GM21528 (cell line): ENCODE measurements at regions not wholly inside any gene's neighbourhood (a gene's known extent, or its start where the extent isn't known, plus 50 kb on each side); places are given as distances from the start of the nearest gene placed in this dataset.
A peak's percentile ranks its signal among the peaks of the same experiment; 100 is the strongest.
"Not testable (repeated sequence)": the region's sequence is repeated elsewhere in the genome, so short reads cannot be mapped to it uniquely, and the experiment has no call there.

Experiments
- ATAC-seq: cut with Tn5 transposase; IDR thresholded peaks from one replicate; pipeline ENCODE4 v1.9.1; 2021; ENCODE audit warnings: mild to moderate bottlenecking, moderate library complexity; ENCODE audit not compliant: unreplicated experiment, low FRiP score

DNA sequence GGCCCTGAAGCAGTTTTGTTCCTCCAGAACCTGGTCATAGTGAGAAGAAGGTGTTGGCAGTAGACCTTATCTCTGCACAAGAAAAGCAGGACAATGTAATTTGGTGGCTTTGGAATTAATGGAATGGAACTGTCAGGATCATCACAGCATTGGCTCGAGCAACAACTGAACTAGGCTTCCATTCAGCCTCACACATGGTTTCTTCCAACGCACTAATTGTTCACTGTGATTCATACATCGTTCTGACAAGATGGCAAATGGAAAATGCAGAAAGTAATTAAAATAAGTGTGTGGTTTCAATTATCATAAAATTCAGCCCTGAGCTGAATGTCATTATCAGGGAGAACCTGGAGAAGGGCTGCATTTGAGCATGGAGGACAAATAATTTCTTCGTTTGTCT, 80.6 kb downstream of the MFSD1 start:
- no peak for ATAC-seq

DNA sequence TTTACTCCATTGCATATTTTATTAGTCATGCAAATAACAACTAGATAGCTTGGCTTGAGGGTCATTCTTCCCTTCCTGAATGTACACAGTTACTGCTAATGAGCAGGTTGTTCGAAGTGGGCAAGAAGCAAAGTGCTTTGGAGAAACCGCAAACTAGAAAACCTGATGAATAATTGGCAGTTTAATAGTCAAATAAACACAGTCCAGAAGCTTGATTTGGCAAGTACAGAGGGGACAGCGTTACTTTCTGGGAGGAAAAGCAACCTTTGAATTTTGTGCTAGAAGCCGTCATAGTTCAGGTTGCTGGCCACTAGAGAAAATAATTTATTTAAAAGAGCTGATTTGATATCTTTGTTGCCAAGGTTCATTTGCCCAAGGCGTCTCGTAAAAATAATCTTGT, 94.9 kb downstream of the MFSD1 start:
- ATAC-seq = no peak

DNA sequence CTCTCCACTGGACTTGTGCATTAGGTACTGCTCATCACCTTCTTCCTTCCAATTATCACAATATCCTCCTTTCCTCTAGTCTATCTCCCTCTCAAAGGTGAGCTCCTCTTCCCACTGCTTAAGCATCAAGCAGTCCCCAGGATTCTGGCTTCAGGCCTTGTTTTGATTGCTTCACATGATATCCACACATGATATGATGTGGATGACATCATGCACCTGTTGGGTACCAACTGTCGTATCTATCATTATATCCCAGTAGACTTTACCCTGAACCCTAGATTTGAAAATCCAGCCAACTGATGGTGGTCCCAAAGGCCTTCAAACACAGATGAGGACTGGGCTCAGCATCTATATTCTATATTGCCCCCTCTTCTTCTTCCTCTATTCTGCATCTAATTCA, 104.9 kb downstream of the MFSD1 start:
- ATAC-seq = no peak

DNA sequence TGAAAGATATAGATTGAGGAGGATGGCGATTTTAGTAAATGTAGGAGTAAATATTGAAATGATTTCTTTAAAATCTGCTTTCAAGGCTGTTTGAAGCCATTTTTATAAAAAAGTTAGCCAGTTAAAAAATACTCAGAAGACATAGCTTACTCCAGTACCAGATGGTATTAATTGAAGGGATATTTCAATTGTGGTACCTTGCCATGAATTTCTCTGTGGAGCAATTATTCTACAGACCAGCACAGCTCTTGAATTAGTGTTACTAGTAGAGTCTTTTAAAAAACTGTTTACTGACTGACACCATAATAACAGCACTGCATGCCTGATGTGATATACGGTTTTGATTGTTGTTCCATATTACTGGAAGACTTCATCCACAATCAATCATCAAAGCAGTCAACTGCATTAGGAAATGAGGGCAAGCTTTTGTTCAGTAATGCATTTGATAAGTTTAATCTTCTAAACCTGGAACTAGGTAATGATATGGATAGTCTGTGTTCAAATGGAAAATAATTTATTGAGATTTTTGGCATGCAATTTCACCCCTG, 106.4 kb downstream of the MFSD1 start:
- ATAC-seq = no peak

DNA sequence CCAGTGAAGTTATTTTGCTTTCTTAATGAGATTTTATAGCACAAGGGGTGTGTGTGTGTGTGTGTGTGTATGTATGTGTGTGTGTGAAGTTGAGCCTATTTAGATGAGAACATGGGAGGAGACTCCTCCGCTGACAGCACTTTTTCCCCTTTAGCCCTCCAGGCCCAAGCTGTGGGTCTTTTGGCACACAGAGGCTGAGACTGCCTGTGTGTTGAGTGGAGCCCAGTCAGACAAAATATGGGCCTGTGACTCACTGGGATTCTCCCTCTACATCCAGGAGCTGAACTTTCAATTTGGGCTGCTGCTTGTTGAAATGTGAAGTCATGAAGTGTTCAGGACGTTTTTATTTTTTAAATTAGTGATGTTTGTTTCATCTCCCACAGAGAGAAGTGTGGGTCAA, 108.0 kb downstream of the MFSD1 start:
- no peak for ATAC-seq

DNA sequence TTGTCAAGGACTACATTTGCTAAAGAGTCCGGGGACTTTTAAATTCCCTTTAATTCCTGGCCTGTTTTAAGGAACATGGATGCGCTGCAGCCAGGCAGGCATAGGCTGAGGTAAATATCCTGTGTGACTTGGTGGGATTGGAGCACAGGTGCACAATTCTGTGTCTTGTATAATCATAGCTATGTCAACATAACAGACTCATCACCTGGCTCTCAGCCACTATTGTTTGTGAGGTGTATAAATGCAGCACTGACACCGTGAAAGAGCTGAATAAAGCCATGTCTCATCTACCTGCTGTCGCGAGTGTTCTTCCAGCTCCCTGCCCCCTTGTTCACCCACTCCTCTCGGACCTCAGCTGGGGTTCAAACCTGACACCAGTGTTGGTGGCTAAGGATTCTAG, 109.7 kb downstream of the MFSD1 start:
- ATAC-seq = no peak

DNA sequence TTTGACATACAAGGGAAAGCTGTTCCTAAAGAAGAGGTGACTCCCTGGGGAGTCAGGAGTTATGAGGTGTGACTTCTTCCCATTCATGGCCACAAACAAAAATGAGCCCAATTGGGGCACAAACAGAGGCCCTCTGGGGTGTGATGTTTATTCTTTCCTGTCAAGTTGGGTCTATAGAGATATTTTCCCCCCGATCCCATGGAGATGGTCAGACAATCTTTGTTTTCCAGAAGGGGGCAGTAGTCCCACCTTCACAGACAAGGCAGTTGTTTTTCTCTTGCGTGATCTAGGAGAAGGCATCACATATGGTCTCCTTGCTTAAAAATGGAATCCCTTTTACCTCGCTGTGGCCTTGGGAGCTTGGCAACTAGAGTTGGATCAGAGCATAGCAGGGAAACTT, 110.3 kb downstream of the MFSD1 start:
- no peak for ATAC-seq

DNA sequence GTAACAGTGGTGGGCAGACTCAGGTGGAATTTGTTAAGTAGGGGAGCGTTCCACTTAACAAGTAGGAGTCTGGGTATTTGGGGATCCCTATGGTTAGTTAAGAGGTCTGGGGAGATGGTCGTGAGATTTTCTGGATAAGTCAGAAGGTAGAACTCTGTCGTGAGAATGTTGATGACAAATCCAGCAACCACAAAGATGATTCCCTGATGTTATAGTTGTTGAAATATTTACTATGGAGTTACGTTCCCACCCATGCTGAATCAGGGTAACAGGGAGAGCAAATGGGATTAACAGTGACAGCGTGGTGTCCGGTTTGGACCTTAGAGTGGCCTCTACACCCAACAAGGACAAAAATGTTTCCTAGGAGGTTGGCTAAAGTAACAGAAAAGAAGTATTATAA, 110.8 kb downstream of the MFSD1 start:
- no peak for ATAC-seq

DNA sequence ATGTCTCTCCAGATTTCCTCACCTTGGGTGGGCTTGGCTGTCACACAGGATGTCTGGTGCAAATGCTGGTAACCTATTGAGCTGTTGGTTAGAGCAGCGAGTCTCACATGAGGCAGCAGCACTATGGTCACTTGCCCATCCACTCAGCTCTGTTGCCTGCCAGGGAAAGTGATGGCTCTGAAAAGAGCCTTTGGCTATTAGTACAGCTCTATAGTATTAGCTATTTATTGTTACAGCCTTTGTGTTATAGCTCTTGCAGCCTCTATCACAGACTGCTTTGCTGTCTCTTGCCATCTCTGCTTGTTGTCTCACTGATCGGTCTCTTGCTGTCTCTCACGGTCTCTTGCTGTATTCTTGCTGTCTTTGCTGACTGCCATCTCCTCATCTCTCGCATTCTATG, 114.3 kb downstream of the MFSD1 start:
- no peak for ATAC-seq

DNA sequence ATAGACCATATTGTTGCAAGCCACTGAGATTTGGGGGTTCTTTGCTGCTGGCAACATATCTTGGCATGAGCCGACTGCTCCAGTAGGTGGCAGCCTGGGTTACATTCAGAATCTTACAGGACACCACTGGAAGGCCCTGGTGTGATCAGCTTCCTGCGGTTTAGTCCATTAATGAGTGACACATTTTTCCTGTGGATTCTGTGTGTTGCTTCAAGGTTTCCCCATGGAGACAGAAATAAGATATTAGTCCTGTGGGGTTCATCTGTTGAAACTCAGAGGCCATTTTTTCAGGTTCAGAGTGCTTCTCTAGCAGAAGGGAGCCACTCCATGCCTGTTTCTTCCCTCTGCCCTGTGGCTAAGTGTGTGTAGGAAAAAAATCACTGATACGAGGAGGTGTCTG, 116.2 kb downstream of the MFSD1 start:
- peak; percentile 85 for ATAC-seq

DNA sequence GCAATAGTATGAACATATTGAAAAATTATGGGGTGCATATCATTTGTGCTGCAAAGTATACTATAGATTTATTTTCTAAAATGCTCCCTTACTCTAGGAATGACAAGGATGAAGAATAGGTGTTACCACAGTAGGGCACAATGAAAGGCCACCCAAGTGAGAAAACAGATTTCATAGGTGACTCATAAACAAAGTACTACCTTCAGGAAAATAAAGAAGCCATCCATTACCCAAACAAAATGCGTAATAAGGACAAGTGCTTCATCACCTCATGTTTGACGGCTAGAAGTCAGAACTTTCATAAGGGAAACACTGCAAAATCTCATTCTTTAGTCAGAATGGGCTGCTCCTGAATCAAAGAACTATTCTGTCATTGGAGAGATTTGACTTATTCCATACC, 116.6 kb downstream of the MFSD1 start:
- no peak for ATAC-seq

DNA sequence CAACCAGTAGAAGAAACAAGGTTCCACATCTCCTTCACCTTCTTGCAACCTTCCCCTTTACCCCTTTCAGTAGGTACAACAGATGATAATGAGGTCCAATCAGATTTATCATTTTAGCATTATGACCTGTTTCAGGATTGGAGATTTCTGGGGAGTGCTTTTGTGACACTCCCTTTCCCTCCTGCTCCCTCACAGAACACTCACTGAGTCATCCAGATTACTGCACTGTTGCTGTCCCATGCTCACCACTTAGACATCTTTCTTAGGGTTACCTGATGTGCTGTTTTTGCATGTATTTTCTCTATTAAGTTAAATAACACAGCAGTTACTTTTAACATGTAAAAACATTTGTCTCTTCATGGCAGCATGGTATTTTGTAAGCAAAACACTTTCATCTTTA, 118.5 kb downstream of the MFSD1 start:
- ATAC-seq = no peak

DNA sequence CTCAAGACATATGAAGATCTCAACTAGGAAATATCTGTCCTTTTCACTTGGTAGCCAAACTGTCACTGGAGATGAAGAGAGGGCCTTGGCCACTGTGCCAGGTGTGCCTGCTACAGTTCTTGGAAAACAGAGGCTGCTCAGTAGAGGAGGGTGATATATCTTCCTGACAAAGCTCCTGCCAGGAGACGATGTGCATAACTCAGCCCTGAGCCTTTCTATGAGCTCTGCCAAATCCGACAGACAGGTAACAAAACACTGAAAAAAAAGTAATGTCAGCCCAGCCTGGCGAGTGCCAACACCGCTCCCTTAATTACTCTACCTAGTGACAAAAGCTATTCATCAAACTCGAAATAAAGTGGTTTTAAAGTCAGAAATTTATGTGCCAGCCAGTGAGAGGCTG, 123.2 kb downstream of the MFSD1 start:
- ATAC-seq = no peak

DNA sequence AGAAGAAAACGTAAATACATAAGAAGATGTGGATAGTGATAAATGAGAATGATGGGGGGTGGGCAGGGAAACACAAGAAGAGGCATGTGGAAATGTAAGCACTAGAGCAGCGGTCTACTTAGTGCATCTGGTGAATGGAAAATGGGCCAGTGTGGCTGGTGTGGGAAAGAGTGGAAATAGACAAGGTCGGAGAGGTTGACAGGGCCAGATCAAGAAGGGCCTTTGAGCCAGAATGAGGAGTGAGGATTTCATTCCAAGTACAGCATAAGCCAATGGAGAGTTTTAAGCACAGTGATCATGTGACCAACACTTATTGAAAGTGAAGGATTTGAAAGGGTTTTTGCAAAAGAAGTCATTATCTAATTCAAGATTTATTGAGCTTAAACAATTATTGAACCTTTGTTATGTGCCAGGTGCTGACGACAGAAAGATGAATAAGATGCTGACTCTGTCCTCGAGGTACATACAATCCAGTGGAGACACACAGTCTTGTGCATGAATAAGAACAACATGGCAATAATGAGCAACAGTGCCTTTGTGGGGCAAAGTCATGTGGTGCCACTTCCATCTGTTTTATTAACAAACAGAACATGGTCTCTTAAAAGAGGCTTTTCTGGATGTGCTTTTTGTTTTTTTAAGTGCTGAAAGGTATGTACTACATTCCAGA, 124.1 kb downstream of the MFSD1 start:
- ATAC-seq = no peak

DNA sequence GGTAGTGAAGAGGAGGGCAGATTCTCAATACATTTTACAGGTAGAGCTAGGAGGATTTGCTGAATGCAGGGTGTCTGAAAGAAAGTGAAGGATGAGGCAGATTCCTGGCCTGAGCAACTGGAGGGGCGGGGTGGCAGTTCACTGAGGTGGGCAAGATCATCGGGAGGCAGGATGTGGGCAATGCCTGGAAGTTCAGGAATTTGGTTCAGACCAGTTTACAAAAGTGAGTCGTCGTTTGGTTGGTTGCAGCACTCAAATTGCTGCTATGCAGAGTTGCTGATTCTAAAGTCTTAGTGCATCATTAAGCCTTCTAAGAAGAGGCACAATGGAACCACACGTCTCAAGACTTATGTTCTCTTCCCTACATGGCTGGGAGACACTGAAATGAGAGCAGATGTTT, 134.0 kb downstream of the MFSD1 start:
- ATAC-seq = no peak

DNA sequence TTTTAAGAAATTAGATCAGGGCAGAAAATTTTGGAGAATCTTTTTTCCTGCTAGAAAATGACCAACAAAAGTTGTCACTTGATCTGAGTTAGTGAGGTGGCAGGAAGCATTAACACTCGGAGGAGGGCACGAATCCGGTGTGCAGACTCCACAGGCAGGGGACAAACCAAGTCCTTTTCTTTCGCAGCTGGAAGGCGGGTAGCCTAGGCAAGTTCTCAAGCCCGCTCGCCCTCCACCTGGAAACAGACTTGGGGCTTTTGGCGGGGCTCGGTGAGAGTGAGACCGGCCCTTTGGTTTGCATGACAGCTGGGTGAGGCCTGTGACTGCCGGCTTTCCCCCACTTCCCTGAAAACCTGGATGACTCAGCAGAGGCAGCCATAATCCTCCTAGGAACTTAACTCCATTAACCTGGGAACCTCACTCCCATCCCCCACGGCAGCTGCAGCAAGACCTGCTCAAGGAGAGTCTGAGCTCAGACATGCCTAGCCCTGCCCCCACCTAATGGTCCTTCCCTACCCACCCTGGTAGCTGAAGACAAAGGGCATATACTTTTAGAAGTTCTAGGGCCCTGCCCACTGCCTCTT, 134.8 kb downstream of the MFSD1 start:
- ATAC-seq = no peak

DNA sequence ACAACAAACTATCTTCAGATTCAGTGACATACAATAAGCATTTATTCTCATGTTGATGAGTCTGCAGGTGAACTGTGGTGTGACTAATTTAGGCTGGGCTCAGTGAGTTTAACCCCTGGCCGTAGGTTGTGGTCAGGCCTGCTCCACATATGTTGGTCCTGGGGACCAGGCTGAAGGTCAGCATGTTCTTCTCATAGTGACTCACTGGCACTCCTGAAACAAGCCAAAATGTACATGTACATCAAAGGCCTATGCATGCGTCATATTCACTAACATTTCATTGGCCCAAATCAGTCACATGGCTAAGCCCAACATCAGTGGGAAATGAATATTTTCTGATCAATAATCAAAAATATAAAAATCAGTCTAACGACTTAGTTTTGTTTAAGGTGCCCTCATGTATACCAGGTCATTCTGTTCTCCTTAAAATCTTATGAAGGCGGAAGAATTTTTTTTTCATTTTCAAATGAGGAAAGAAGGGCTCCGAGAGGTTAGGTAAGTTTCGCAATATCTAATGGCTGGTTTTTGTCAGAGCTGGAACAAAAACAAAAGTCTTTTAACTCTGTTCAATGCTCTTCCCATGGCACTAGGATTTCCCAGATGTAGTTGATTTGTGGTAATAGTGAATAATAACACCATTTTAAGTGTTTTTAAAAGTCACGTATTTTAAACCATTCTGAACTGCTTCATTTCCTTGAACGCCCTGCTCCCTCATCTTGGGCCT, 148.5 kb downstream of the MFSD1 start:
- ATAC-seq = no peak

DNA sequence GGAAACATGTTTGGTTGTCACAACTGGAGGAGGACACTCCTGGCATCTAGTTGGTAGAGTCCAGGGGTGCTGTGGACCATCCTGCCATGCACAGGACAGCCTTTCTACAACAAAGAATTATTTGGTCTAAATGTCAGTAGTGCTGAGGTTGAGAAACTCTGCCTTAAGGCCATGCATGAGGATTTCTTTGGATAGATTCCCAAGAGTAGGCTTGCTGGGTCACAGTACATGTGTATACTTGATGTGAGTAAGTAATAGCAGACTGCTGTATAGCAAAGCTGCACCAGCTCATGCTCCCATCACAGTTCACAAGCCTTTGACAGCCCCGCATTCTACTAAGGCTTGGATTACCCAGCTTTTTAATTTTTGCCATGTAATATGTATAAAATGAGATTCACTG, 151.3 kb downstream of the MFSD1 start:
- no peak for ATAC-seq

DNA sequence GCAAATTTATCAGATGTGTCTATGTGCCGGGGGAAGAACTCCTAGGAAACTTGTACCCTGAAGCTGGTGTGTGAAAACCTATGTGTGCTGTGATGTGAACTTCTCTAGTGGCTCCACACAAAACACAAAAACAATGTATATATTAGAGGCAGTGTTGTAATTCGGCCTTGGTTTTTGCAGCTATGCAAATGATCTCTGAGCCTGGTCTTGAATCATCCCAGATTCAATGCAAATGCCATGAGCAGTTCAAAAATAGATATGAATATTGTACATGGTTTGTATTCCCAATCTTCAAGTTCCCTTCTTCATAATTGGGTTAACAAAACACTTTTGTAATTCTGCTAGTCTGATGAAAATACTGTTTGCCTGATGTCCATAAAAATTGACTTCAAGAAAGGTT, 152.6 kb downstream of the MFSD1 start:
- ATAC-seq = no peak

DNA sequence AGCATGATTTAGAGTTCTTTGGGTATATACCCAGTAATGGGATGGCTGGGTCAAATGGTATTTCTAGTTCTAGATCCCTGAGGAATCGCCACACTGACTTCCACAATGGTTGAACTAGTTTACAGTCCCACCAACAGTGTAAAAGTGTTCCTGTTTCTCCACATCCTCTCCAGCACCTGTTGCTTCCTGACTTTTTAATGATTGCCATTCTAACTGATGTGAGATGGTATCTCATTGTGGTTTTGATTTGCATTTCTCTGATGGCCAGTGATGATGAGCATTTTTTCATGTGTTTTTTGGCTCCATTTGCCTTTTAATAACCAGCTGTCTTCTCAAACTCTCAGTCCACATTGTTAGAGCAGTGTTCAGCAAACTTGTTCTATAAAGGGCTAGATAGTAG, 155.9 kb downstream of the MFSD1 start:
- not testable (repeated sequence) for ATAC-seq

DNA sequence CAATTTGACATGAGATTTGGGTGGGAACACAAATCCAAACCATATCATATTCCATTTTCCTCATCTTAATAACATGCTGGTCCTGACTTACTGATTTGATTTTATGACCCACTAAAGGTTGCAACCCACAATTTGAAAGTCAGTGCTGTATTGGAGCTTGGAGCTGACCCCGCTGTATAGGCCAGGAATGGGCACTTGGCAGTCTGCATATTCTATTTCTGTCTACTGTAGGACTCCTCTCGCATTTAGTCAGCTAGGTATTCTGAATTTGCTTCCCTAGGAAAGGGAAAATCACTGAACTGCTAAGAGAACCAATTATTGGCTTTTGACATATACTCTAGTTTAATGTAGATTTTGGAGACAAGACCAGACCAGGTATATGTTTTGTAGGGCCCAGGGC, 157.0 kb downstream of the MFSD1 start:
- ATAC-seq = no peak

DNA sequence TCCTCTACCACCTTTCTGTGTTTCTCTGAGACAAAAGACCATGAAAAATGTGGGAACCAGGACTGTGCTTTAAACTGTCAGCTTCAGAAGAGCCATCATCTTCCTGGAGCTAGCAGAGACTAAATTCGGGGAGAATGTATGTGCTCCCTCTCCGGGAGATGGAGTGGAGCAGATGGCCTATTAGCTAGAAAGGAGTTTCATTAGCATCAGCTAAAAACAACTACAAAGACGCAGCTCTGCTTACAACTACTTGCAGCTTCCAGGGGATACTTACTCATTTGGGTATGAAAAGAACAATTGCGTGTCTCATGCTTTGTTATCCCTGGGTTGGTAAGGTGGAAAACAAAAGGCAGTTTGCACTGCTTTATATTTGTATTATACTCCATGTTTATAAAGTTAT, 159.6 kb downstream of the MFSD1 start:
- no peak for ATAC-seq
